ACC112 (cell line): ENCODE measurements at regions not wholly inside any gene's neighbourhood (a gene's known extent, or its start where the extent isn't known, plus 50 kb on each side); places are given as distances from the start of the nearest gene placed in this dataset.
A peak's percentile ranks its signal among the peaks of the same experiment; 100 is the strongest.

Experiments
- H2AFZ ChIP-seq: fragments of 200-600 bp; sonication (generic); one replicate; pipeline ENCODE4 v1.6.0; 2017; ENCODE audit warnings: antibody characterized with exemption, low read length; ENCODE audit not compliant: unreplicated experiment
- H3K27ac ChIP-seq: fragments of 200-600 bp; sonication (generic); 2 replicates; pipeline ENCODE4 v1.5.1; 2014; ENCODE audit warnings: low read depth, mild to moderate bottlenecking, antibody characterized with exemption, low read length, moderate library complexity
- H3K27me3 ChIP-seq: fragments of 200-600 bp; sonication (generic); 2 replicates; pipeline ENCODE4 v1.6.1; 2014; ENCODE audit warnings: mild to moderate bottlenecking, antibody characterized with exemption, low read length, moderate library complexity, mixed read lengths; ENCODE audit not compliant: insufficient read depth
- H3K36me3 ChIP-seq: fragments of 200-600 bp; sonication (generic); 2 replicates; pipeline ENCODE4 v1.6.1; 2016; ENCODE audit warnings: mild to moderate bottlenecking, antibody characterized with exemption, low read length, moderate library complexity, mixed read lengths; ENCODE audit not compliant: insufficient read depth
- H3K4me1 ChIP-seq: fragments of 200-600 bp; sonication (generic); one replicate; pipeline ENCODE4 v1.6.1; 2016; ENCODE audit warnings: low read length, mixed read lengths; ENCODE audit not compliant: insufficient read depth, unreplicated experiment, control insufficient read depth
- H3K4me3 ChIP-seq: fragments of 200-600 bp; sonication (generic); 2 replicates; pipeline ENCODE4 v1.5.1; 2014; ENCODE audit warnings: mild to moderate bottlenecking, low read depth, low read length
- H3K79me2 ChIP-seq: fragments of 200-600 bp; sonication (generic); one replicate; pipeline ENCODE4 v1.6.0; 2016; ENCODE audit warnings: low read length; ENCODE audit not compliant: control insufficient read depth, unreplicated experiment, insufficient read depth

DNA sequence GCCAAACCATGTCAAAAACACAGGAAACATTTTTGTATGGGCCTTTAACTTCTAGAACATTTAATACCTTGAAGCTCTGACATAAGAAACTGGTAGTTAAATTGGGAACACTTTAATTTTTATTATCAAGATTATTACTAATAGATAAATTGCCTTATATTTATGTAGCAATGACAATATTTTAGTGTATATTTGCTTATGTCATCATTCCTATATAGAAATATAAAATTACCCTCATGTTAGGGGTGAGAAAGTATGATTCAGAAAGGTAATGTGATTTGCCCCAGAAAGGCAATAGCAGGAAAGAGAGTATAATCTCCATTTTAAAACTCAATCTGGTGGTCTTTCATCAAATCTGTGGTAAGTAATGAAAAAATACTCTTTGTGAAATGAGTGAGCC is 147.4 kb downstream of the IL15 start:
- no peak overlapping the region for H3K4me3 ChIP-seq
- H2AFZ ChIP-seq: no peak overlapping the region
- H3K4me1 ChIP-seq: no peaks in the 10 kb centered on the region
- H3K27me3 ChIP-seq: no peaks in the 10 kb centered on the region
- H3K36me3 ChIP-seq: no peaks in the 10 kb centered on the region
- H3K79me2 ChIP-seq: no peaks in the 10 kb centered on the region
- H3K27ac ChIP-seq: no peak overlapping the region

GRCh38 chr4:141786946-141787345 is 150.6 kb downstream of the IL15 start:
- H3K27me3 ChIP-seq: no peaks in the 10 kb centered on the region
- H3K79me2 ChIP-seq: no peaks in the 10 kb centered on the region
- no peaks in the 10 kb centered on the region for H3K4me1 ChIP-seq
- no peaks in the 10 kb centered on the region for H3K36me3 ChIP-seq
- H3K4me3 ChIP-seq: no peak overlapping the region
- H2AFZ ChIP-seq: no peak overlapping the region
- H3K27ac ChIP-seq: no peak overlapping the region

DNA sequence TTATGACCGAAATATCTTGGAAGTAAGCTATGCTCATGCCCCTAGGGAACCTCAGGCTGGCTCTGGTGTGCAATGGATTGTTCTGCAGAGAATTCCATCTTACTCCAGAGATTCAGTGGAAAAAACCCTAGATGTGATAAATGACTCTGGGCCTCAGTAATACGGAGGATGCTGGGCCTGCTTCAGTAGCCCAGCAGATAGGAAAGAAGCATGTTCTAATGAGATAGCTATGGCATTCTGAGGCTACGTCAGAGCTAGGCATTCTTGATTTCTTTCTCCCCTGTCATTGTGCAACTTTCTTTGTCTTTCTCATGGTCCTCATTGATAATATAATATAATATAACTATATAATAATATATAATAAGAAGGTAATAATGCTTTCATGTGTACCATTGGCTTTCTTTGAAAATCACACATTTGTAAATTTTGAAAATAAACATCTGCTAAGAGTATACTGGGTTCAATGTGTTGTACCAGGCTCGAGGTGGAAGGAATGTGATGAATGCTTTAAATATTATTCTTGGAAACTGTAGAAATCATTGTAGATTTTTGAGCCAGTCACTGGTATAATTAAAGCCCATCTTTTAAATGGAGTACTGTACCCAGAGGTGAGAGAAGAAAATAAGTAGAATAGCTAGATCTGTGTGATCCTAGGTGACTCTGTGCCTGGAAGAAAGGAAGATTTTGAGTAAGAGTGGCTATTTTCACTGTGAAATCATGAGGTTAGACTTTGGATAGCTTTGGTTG is 152.0 kb downstream of the IL15 start:
- H3K27me3 ChIP-seq: no peaks in the 10 kb centered on the region
- no peak overlapping the region for H3K4me3 ChIP-seq

DNA sequence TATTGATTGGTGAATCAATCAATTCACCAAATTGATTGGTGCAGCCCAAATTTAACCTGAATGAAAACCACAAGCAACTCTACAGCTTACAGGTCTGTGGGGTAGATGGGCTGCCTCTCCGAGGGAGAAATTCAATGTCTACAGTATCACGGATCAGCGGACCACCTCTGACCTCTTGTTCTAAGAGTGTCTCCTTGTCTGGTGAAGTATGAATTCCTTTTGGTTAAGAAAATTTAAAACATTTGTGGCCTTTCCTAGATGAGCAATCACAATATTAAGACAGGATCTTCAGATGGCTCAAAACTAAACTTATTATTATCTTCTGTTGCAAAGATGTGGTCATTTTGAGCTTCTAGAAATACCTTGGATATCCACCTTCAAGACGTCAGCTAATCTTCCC is 153.3 kb downstream of the IL15 start:
- Histone ChIP-seq H2AFZ (no peak overlapping the region), H3K27me3 (no peaks in the 10 kb centered on the region), H3K36me3 (no peaks in the 10 kb centered on the region), H3K27ac (no peak overlapping the region), H3K79me2 (no peaks in the 10 kb centered on the region), H3K4me1 (no peaks in the 10 kb centered on the region), H3K4me3 (no peak overlapping the region)

More for the DNA sequence above, 152.0 kb downstream of the IL15 start:
- H2AFZ ChIP-seq: no peak overlapping the region
- no peak overlapping the region for H3K27ac ChIP-seq
- no peaks in the 10 kb centered on the region for H3K4me1 ChIP-seq
- no peaks in the 10 kb centered on the region for H3K79me2 ChIP-seq
- no peaks in the 10 kb centered on the region for H3K36me3 ChIP-seq

DNA sequence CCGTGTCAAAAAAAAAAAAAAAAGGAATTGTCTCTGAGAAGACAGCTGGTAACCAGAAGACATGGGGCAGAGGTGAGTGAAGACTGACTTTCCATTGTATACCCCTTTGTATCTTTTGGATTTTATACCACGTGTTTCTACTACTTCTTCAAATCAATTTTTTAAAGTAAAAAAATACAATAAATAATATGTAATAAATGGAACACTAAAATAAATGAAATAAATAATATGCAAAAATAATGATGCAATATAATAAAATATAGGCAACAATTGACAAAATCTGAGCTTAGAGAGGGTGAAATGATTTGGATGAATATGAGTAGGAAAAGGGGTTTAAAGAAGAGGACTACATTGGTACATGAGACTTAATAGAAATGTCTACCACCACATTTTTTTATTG is 155.8 kb downstream of the IL15 start:
- Histone ChIP-seq H3K79me2 (no peaks in the 10 kb centered on the region), H3K4me3 (no peak overlapping the region), H3K4me1 (no peaks in the 10 kb centered on the region)

DNA sequence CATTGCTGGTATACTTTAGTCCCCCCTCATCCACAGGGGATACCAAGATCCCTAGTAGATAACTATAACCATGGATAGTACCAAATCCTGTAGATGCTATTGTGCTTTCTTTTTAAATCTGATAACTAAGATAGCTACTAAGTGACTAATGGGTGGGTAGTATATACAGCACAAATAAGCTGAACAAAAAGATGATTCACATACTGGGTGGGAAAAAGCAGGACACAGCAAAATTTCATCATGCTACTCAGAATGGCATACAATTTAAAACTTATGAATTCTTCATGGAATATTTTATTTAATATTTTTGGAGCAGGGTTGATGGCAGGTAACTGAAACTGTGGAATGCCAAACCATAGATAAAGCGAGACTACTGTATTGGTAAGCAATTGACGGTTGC is 161.6 kb downstream of the IL15 start:
- Histone ChIP-seq H3K79me2 (no peaks in the 10 kb centered on the region), H3K27me3 (no peaks in the 10 kb centered on the region), H3K4me3 (no peak overlapping the region), H3K36me3 (no peaks in the 10 kb centered on the region), H2AFZ (no peak overlapping the region), H3K27ac (no peak overlapping the region), H3K4me1 (peaks cover 5% of the 10 kb centered on the region)

More for the DNA sequence above, 155.8 kb downstream of the IL15 start:
- H3K36me3 ChIP-seq: no peaks in the 10 kb centered on the region
- no peak overlapping the region for H2AFZ ChIP-seq
- H3K27me3 ChIP-seq: no peaks in the 10 kb centered on the region
- H3K27ac ChIP-seq: no peak overlapping the region

GRCh38 chr4:141801558-141801957 is 165.2 kb downstream of the IL15 start:
- Histone ChIP-seq H3K27ac (no peak overlapping the region), H3K4me3 (no peak overlapping the region)

GRCh38 chr4:141802333-141802732 is 165.9 kb downstream of the IL15 start:
- peak overlapping the region; percentile 61 for H2AFZ ChIP-seq
- no peaks in the 10 kb centered on the region for H3K36me3 ChIP-seq
- H3K27me3 ChIP-seq: no peaks in the 10 kb centered on the region
- peaks cover 18% of the 10 kb centered on the region for H3K4me1 ChIP-seq
- no peaks in the 10 kb centered on the region for H3K79me2 ChIP-seq
- peak overlapping the region; percentile 12; the same call in 1 of the 2 replicates for H3K27ac ChIP-seq
- H3K4me3 ChIP-seq: no peak overlapping the region

More at GRCh38 chr4:141801558-141801957, 165.2 kb downstream of the IL15 start:
- Histone ChIP-seq H3K27me3 (no peaks in the 10 kb centered on the region), H3K36me3 (no peaks in the 10 kb centered on the region), H3K4me1 (peaks cover 10% of the 10 kb centered on the region), H2AFZ (no peak overlapping the region), H3K79me2 (no peaks in the 10 kb centered on the region)

- H3K27ac ChIP-seq: no peak overlapping the region
- no peak overlapping the region for H3K4me3 ChIP-seq
- H2AFZ ChIP-seq: no peak overlapping the region
- H3K27me3 ChIP-seq: no peaks in the 10 kb centered on the region
- H3K4me1 ChIP-seq: peaks cover 25% of the 10 kb centered on the region
- no peaks in the 10 kb centered on the region for H3K79me2 ChIP-seq
- no peaks in the 10 kb centered on the region for H3K36me3 ChIP-seq
These were observed 168.5 kb downstream of the IL15 start for GRCh38 chr4:141804836-141805235.

- 0 out of 2 replicates have a peak overlapping the region, but pooled peaks have one; percentile 16 for H3K4me3 ChIP-seq
- H3K36me3 ChIP-seq: no peaks in the 10 kb centered on the region
- H3K4me1 ChIP-seq: peaks cover 23% of the 10 kb centered on the region
- no peaks in the 10 kb centered on the region for H3K27me3 ChIP-seq
- peak overlapping the region; percentile 39 for H3K27ac ChIP-seq
- H3K79me2 ChIP-seq: no peaks in the 10 kb centered on the region
- peak overlapping the region; percentile 46 for H2AFZ ChIP-seq
These were observed 170.9 kb downstream of the IL15 start for GRCh38 chr4:141807103-141807891.
